Suprapubic skin (tissue), 4 donors: ENCODE measurements at regions not wholly inside any gene's neighbourhood (a gene's known extent, or its start where the extent isn't known, plus 50 kb on each side); places are given as distances from the start of the nearest gene placed in this dataset.

Experiments
- DNase-seq, 2 donors: peaks; one replicate each; pipeline ENCODE4 v3.0.0-alpha.2; 2019; ENCODE audit warnings: low spot score in 2 of 2
- H3K27ac ChIP-seq: fragments of 200-600 bp; sonication (generic); one replicate; pipeline ENCODE4 v1.5.1; 2019
- H3K27me3 ChIP-seq: fragments of 200-600 bp; sonication (generic); one replicate; pipeline ENCODE4 v1.5.1; 2019
- H3K36me3 ChIP-seq: fragments of 200-600 bp; sonication (generic); one replicate; pipeline ENCODE4 v1.5.1; 2019
- H3K4me1 ChIP-seq: fragments of 200-600 bp; sonication (generic); one replicate; pipeline ENCODE4 v1.5.1; 2019
- H3K4me3 ChIP-seq: fragments of 200-600 bp; sonication (generic); one replicate; pipeline ENCODE4 v1.5.1; 2019; ENCODE audit warnings: mild to moderate bottlenecking
- H3K9me3 ChIP-seq: fragments of 200-600 bp; sonication (generic); one replicate; pipeline ENCODE4 v1.5.1; 2019
- EP300 ChIP-seq: sonication (generic); formaldehyde crosslinking; IDR thresholded peaks from one replicate; pipeline ENCODE4 v1.6.1; 2017; ENCODE audit warnings: antibody characterized with exemption
- POLR2A ChIP-seq, 2 donors: fragments of 450-650 bp; IDR thresholded peaks; one replicate each; pipeline ENCODE4 v1.6.1; 2017; ENCODE audit warnings: antibody characterized with exemption in 2 of 2, mild to moderate bottlenecking in 2 of 2, moderate library complexity in 2 of 2
- POLR2AphosphoS5 ChIP-seq, 3 donors: sonication (generic); formaldehyde crosslinking; IDR thresholded peaks; one replicate each; pipeline ENCODE4 v1.6.1; 2017; ENCODE audit warnings: antibody characterized with exemption in 3 of 3
- WGBS: methylation state at CpG from one replicate; pipeline ENCODE4 v1.1.5; 2018; 5-methylcytosine and 5-hydroxymethylcytosine counted together
- TF ChIP-seq, protein P1 (sequence below), 2 donors: fragments of 200-600 bp in 1 of 2; fragments of 450-650 bp in 1 of 2; sonication (generic) in 1 of 2; IDR thresholded peaks; one replicate each; pipeline ENCODE4 v1.5.1; 2016 to 2019; ENCODE audit warnings: antibody characterized with exemption in 2 of 2, mild to moderate bottlenecking in 1 of 2, moderate library complexity in 1 of 2

DNA sequence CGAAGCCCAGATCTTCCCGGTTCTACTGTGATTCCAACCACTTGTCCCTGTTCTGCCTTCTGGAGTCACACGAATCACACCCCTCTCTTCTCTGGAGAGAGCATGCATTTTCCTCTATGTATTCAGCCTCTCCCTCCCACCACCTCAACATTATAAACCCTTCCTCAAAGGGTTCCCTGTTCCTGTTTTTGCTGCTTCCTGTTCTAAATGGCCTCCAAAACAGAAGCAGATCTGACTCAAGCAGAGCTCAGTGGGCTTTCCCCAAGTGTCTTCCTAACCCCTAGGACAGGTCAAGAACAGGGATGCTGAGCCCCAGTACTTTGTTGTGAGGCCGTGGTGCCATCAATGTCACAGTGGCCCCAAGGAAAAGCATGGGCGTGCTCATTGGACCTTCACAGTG is 75.7 kb upstream of the ARNT2 start:
- Histone ChIP-seq H3K27me3 (peaks cover 5% of the 10 kb centered on the region), H3K4me1 (no peaks in the 10 kb centered on the region), H3K9me3 (peaks cover 1% of the 10 kb centered on the region), H3K27ac (no peak overlapping the region), H3K4me3 (no peak overlapping the region), H3K36me3 (no peaks in the 10 kb centered on the region)
- TF ChIP-seq POLR2A (IDR thresholded peaks at IDR 0.05) (no peak), EP300 (no peak), POLR2AphosphoS5 (IDR thresholded peaks at IDR 0.05) (no peak)
- TF ChIP-seq, protein P1, sequence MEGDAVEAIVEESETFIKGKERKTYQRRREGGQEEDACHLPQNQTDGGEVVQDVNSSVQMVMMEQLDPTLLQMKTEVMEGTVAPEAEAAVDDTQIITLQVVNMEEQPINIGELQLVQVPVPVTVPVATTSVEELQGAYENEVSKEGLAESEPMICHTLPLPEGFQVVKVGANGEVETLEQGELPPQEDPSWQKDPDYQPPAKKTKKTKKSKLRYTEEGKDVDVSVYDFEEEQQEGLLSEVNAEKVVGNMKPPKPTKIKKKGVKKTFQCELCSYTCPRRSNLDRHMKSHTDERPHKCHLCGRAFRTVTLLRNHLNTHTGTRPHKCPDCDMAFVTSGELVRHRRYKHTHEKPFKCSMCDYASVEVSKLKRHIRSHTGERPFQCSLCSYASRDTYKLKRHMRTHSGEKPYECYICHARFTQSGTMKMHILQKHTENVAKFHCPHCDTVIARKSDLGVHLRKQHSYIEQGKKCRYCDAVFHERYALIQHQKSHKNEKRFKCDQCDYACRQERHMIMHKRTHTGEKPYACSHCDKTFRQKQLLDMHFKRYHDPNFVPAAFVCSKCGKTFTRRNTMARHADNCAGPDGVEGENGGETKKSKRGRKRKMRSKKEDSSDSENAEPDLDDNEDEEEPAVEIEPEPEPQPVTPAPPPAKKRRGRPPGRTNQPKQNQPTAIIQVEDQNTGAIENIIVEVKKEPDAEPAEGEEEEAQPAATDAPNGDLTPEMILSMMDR (IDR thresholded peaks at IDR 0.05) = no peak
- no peak for DNase-seq
- 75% methylated on average over 3 of the region's 5 CpGs for WGBS

DNA sequence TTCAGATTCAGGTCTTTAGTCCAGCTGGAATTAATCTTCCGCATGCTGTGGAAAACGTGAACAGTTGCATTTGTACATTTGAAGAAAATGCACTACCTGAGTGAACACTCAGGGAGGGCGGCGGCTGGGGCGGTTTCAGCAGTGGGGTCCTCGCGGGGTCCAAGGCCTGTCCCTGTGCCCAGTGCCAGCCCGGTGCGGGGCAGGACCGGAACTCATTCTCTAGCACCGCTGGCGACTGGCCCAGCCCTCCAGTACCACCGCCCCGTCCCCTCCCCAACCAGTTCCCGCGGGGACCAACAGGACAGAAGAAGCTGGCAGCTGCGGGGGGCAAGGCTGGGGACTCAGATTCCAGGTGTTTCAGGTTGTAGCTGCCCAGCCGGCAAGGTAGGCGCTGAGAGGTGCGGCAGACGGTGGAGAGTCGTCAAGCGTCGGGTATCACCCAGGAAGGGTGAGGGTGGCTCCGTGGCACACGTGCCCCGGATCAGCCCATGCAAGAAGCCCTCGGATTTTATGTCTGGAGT is 72.2 kb upstream of the ARNT2 start:
- H3K27ac ChIP-seq = no peak overlapping the region
- no peak for DNase-seq
- H3K27me3 ChIP-seq = peaks cover 5% of the 10 kb centered on the region
- no peaks in the 10 kb centered on the region for H3K9me3 ChIP-seq
- H3K36me3 ChIP-seq = no peaks in the 10 kb centered on the region
- TF ChIP-seq, protein P1 (IDR thresholded peaks at IDR 0.05) = no peak
- TF ChIP-seq POLR2A (IDR thresholded peaks at IDR 0.05) (no peak), POLR2AphosphoS5 (IDR thresholded peaks at IDR 0.05) (no peak), EP300 (no peak)
- no peaks in the 10 kb centered on the region for H3K4me1 ChIP-seq
- WGBS = 90% methylated on average over 13 of the region's 28 CpGs
- no peak overlapping the region for H3K4me3 ChIP-seq

DNA sequence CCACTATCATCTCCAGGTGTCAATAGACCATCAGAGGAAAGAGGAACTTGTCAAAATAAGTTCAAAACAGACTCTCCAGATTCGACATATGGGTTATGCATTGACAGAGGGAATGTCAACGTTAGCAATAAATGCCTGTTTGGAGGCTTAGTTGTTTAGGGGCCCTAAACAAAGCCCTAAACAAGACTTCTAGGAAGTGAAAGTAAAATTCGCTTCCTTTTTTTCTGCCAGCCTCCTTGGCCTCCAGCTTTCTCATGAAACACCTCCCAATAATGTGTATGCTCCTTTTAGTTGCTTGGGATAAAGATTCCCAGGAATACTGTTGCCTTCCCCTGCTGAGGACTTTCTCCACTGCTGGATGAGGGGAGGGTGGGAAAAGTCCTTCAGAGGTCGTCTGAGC is 70.9 kb upstream of the ARNT2 start:
- Histone ChIP-seq H3K36me3 (no peaks in the 10 kb centered on the region), H3K4me3 (no peak overlapping the region), H3K9me3 (no peaks in the 10 kb centered on the region), H3K27me3 (peaks cover 5% of the 10 kb centered on the region), H3K27ac (no peak overlapping the region), H3K4me1 (no peaks in the 10 kb centered on the region)
- WGBS = 57% methylated on average over 4 of the region's 4 CpGs
- TF ChIP-seq, protein P1 (IDR thresholded peaks at IDR 0.05) = no peak
- TF ChIP-seq POLR2AphosphoS5 (IDR thresholded peaks at IDR 0.05) (no peak), EP300 (no peak), POLR2A (IDR thresholded peaks at IDR 0.05) (no peak)
- DNase-seq = no peak

DNA sequence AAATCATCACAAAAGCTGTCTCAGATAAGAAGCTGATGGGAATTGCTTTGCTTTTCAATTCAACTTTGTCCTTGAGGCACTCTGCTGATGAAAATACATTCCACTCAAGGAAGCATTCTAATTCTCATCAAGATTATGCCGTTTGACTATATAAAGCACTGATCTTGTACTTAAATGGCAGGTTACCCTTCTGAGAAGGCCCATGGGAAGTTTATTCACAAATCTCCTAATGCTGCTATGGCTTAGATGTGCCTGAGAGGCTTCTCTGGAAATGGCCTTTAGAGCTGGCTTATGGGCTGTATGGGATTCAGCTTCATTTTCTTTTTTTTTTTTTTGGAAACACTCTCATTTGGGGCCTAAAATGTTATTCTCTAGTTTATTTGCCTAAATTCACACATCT is 69.7 kb upstream of the ARNT2 start:
- TF ChIP-seq, protein P1 (IDR thresholded peaks at IDR 0.05) = no peak
- TF ChIP-seq POLR2A (IDR thresholded peaks at IDR 0.05) = no peak
- no peak for TF ChIP-seq POLR2AphosphoS5 (IDR thresholded peaks at IDR 0.05)
- no peak for TF ChIP-seq EP300

DNA sequence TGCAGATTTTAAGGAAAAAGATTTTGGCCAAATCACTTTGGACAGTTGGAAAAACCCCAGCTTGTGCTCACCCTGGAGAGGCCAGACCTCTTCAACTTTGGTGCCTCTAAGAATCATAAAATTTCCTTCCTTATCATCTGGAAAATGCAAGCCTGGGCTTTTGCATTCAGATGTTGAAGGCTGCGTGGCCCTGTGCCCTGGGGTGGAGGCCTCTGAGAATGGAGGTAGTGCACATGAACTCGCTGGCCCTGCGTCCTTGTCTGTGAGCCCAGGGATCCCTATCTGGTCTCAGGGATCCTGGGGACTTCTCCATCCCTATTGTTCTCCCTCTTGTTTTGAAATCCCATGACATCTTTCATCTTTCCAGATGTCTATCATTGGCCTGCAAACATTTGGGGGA is 64.6 kb upstream of the ARNT2 start:
- H3K9me3 ChIP-seq = no peaks in the 10 kb centered on the region
- H3K27ac ChIP-seq = no peak overlapping the region
- peaks cover 4% of the 10 kb centered on the region for H3K27me3 ChIP-seq
- DNase-seq = no peak
- H3K4me1 ChIP-seq = no peaks in the 10 kb centered on the region
- no peaks in the 10 kb centered on the region for H3K36me3 ChIP-seq
- TF ChIP-seq, protein P1 (IDR thresholded peaks at IDR 0.05) = no peak
- TF ChIP-seq POLR2A (IDR thresholded peaks at IDR 0.05) = no peak
- TF ChIP-seq POLR2AphosphoS5 (IDR thresholded peaks at IDR 0.05) = no peak
- no peak for TF ChIP-seq EP300
- WGBS = 77% methylated on average over 3 of the region's 3 CpGs
- no peak overlapping the region for H3K4me3 ChIP-seq

More for the DNA sequence above, 69.7 kb upstream of the ARNT2 start:
- no peaks in the 10 kb centered on the region for H3K4me1 ChIP-seq
- no peak overlapping the region for H3K27ac ChIP-seq
- no peak overlapping the region for H3K4me3 ChIP-seq
- 86% methylated on average over 1 of the region's 1 CpG for WGBS
- no peaks in the 10 kb centered on the region for H3K36me3 ChIP-seq
- no peaks in the 10 kb centered on the region for H3K9me3 ChIP-seq
- H3K27me3 ChIP-seq = no peaks in the 10 kb centered on the region
- DNase-seq = no peak
